GM23338 (cell line): ENCODE measurements at regions not wholly inside any gene's neighbourhood (a gene's known extent, or its start where the extent isn't known, plus 50 kb on each side); places are given as distances from the start of the nearest gene placed in this dataset.

ENCODE experiments used
- EZH2 ChIP-seq: fragments of 200-600 bp; sonication (generic); IDR thresholded peaks from one replicate; pipeline ENCODE4 v1.8.0; 2017; ENCODE audit warnings: antibody characterized with exemption, mild to moderate bottlenecking, low read depth; ENCODE audit not compliant: unreplicated experiment
- EZH2phosphoT487 ChIP-seq: fragments of 200-600 bp; sonication (generic); IDR thresholded peaks from one replicate; pipeline ENCODE4 v1.8.1; 2018; ENCODE audit warnings: antibody characterized with exemption; ENCODE audit not compliant: unreplicated experiment
- ZNF462 ChIP-seq: fragments of 250-450 bp; sonication (Bioruptor Pico); IDR thresholded peaks from 2 replicates; pipeline ENCODE4 v1.5.0; 2020; ENCODE audit warnings: mild to moderate bottlenecking, moderate library complexity
- TF ChIP-seq, protein P1 (sequence below), 2 experiments: fragments of 200-600 bp in 1 of 2; sonication (generic) in 1 of 2; conservative IDR thresholded peaks; 2 replicates each; pipeline versions ENCODE4 v1.5.1 to v1.6.1; 2016 to 2017; ENCODE audit warnings: antibody characterized with exemption in 2 of 2, low read depth in 2 of 2, mild to moderate bottlenecking in 2 of 2, moderate library complexity in 1 of 2

DNA sequence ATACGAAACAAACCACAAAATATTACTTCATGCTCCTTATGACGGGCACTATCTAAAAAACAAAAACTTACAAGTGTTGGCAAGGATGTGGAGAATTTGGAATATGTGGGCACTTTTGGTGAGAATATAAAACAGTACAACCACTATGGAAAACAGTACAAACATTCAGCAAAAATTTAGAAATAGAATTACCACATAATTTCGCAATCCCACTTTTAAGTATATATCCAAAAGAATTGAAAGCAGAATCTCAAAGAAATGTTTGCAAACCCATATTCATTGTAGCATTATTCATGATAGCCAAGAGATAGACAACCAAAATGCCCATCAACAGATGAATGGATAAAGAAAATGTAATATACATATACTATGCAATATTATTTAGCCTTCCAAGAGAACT is 1173.7 kb upstream of the PRR20A start:
- TF ChIP-seq, protein P1, sequence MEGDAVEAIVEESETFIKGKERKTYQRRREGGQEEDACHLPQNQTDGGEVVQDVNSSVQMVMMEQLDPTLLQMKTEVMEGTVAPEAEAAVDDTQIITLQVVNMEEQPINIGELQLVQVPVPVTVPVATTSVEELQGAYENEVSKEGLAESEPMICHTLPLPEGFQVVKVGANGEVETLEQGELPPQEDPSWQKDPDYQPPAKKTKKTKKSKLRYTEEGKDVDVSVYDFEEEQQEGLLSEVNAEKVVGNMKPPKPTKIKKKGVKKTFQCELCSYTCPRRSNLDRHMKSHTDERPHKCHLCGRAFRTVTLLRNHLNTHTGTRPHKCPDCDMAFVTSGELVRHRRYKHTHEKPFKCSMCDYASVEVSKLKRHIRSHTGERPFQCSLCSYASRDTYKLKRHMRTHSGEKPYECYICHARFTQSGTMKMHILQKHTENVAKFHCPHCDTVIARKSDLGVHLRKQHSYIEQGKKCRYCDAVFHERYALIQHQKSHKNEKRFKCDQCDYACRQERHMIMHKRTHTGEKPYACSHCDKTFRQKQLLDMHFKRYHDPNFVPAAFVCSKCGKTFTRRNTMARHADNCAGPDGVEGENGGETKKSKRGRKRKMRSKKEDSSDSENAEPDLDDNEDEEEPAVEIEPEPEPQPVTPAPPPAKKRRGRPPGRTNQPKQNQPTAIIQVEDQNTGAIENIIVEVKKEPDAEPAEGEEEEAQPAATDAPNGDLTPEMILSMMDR (conservative IDR thresholded peaks at IDR 0.05; ENCODE audit: low read depth in 2 of 2), result no peak
- no peak for TF ChIP-seq EZH2
- TF ChIP-seq EZH2phosphoT487, result no peak
- no peak for TF ChIP-seq ZNF462
